OCI-LY3 (cell line): ENCODE measurements at regions not wholly inside any gene's neighbourhood (a gene's known extent, or its start where the extent isn't known, plus 50 kb on each side); places are given as distances from the start of the nearest gene placed in this dataset.
"Not testable (repeated sequence)": the region's sequence is repeated elsewhere in the genome, so short reads cannot be mapped to it uniquely, and the experiment has no call there.

ENCODE experiments used
- EZH2phosphoT487 ChIP-seq: fragments of 200-600 bp; shearing (Covaris generic); IDR thresholded peaks from 2 replicates; pipeline ENCODE4 v1.6.1; 2018; ENCODE audit warnings: antibody characterized with exemption, mixed run types, low read depth
- TF ChIP-seq, protein P1 (sequence below): fragments of 200-600, 300-600 bp; sonication (generic); IDR thresholded peaks from 2 replicates; pipeline ENCODE4 v1.5.1; 2014; ENCODE audit warnings: antibody characterized with exemption, low read length, low read depth

DNA sequence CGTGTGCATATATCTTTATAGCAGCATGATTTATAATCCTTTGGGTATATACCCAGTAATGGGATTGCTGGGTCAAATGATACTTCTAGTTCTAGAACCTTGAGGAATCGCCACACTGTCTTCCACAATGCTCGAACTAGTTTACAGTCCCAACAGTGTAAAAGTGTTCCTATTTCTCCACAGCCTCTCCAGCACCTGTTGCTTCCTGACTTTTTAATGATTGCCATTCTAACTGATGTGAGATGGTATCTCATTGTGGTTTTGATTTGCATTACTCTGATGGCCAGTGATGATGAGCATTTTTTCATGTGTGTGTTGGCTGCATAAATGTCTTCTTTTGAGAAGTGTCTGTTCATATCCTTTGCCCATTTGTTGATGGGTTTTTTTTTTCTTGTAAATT is 66.0 kb upstream of the TNKS2 start:
- TF ChIP-seq, protein P1, sequence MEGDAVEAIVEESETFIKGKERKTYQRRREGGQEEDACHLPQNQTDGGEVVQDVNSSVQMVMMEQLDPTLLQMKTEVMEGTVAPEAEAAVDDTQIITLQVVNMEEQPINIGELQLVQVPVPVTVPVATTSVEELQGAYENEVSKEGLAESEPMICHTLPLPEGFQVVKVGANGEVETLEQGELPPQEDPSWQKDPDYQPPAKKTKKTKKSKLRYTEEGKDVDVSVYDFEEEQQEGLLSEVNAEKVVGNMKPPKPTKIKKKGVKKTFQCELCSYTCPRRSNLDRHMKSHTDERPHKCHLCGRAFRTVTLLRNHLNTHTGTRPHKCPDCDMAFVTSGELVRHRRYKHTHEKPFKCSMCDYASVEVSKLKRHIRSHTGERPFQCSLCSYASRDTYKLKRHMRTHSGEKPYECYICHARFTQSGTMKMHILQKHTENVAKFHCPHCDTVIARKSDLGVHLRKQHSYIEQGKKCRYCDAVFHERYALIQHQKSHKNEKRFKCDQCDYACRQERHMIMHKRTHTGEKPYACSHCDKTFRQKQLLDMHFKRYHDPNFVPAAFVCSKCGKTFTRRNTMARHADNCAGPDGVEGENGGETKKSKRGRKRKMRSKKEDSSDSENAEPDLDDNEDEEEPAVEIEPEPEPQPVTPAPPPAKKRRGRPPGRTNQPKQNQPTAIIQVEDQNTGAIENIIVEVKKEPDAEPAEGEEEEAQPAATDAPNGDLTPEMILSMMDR, result not testable (repeated sequence)
- not testable (repeated sequence) for TF ChIP-seq EZH2phosphoT487
